ENCODE measurements at regions not wholly inside any gene's neighbourhood (a gene's known extent, or its start where the extent isn't known, plus 50 kb on each side); places are given as distances from the start of the nearest gene placed in this dataset.

DNA sequence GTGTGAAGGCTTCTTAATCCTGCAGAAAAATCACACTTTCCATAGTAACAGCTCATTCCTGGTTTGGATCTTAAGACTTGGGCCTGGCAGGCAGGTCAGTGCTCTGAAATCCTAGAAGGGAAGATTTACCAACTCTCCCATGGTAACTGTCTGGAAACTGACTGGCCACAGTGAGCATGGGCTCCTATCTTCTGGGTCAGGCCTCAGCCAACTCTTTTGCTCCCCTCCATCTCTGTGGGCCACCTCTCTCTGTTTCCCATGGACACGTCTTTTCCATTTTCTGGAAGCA, 86.7 kb downstream of the ACAA2 start:
- H3K4me3 ChIP-seq = no peak overlapping the region
- intact Hi-C loops (cut with DNase I) = no loop called here
- 84 to 92% methylated on average over 1 of the region's 1 CpG for WGBS, 2 donors

GRCh38 chr18:49725809-49726674, 87.3 kb downstream of the ACAA2 start:
- 77 to 86% methylated on average over 13 of the region's 13 CpGs for WGBS, 2 donors
- peak overlapping the region in 2 of 4 donors; percentile 18 to 35 for H3K27ac ChIP-seq
- no peaks in the 10 kb centered on the region for H3K4me1 ChIP-seq
- H3K36me3 ChIP-seq = no peaks in the 10 kb centered on the region
- H3K4me3 ChIP-seq = no peak overlapping the region
- H3K9me3 ChIP-seq = no peaks in the 10 kb centered on the region
- TF ChIP-seq, protein P1, sequence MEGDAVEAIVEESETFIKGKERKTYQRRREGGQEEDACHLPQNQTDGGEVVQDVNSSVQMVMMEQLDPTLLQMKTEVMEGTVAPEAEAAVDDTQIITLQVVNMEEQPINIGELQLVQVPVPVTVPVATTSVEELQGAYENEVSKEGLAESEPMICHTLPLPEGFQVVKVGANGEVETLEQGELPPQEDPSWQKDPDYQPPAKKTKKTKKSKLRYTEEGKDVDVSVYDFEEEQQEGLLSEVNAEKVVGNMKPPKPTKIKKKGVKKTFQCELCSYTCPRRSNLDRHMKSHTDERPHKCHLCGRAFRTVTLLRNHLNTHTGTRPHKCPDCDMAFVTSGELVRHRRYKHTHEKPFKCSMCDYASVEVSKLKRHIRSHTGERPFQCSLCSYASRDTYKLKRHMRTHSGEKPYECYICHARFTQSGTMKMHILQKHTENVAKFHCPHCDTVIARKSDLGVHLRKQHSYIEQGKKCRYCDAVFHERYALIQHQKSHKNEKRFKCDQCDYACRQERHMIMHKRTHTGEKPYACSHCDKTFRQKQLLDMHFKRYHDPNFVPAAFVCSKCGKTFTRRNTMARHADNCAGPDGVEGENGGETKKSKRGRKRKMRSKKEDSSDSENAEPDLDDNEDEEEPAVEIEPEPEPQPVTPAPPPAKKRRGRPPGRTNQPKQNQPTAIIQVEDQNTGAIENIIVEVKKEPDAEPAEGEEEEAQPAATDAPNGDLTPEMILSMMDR (IDR thresholded peaks at IDR 0.05) = no peak
- no peak for TF ChIP-seq EP300 (IDR thresholded peaks at IDR 0.05)
- no peak for TF ChIP-seq POLR2AphosphoS5 (IDR thresholded peaks at IDR 0.05)
- no peak for TF ChIP-seq POLR2A (IDR thresholded peaks at IDR 0.05)
- intact Hi-C loops (cut with DNase I) = no loop called here
- no peaks in the 10 kb centered on the region for H3K27me3 ChIP-seq
- peak; percentile 91 for DNase-seq

More for the DNA sequence above, 86.7 kb downstream of the ACAA2 start:
- DNase-seq = no peak
- no peaks in the 10 kb centered on the region for H3K9me3 ChIP-seq
- H3K27ac ChIP-seq = peak overlapping the region in 1 of 4 donors; percentile 34
- no peaks in the 10 kb centered on the region for H3K4me1 ChIP-seq
- H3K27me3 ChIP-seq = no peaks in the 10 kb centered on the region
- H3K36me3 ChIP-seq = no peaks in the 10 kb centered on the region
- TF ChIP-seq POLR2AphosphoS5 (IDR thresholded peaks at IDR 0.05) (no peak), EP300 (IDR thresholded peaks at IDR 0.05) (no peak)
- TF ChIP-seq, protein P1 (IDR thresholded peaks at IDR 0.05) = no peak

DNA sequence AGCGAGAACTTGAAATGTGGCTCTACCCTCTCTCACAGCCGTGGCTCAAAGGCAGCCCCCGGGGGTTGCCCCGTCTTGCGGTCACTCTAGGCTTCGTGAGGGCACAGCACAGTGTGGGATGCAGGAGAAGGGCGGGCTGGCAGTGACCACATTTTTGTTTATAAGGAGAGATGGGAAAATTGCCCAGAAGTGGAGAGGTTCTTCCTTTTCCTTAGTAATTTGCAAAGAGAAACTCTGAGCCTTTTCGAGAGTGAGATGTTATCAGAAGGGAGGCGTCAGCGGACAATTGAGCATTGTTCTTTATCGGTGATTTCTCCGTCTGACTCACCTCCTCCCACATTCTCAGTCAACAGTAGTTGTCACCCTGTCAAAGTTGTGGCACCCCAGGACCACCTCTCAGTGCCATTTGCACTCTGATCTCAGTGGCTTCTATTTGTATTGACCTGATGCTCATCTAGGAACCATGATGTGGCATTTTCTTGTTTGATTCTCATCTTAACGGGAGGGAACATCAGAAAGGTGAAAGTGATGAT, 89.6 kb downstream of the ACAA2 start:
- 4 to 33% methylated on average over 13 of the region's 13 CpGs for WGBS, 2 donors
- intact Hi-C loops (cut with DNase I) = no loop called here

DNA sequence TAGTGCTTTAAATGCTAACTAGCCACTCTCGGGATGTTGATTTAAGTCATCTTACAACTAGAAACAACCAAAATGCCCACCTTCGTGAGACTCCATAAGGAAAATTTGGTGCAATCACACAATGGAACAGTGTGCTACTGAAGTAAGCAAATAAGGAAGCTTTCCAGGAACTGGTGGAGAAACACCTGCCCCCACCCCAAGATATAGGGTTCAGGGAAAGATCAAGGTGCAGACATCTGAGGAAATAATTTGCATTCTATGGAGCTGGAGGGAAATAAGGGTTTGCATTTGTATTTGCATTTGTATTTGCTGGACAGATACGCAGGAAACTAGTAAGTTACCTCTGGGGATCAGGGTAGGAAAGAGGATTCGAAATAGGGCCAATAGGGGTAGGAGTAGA, 90.9 kb downstream of the ACAA2 start:
- DNase-seq = no peak
- H3K4me3 ChIP-seq = no peak overlapping the region
- 16 to 51% methylated on average over 4 of the region's 4 CpGs for WGBS, 2 donors
- no peaks in the 10 kb centered on the region for H3K27me3 ChIP-seq
- intact Hi-C loops (cut with DNase I) = no loop called here
- TF ChIP-seq POLR2AphosphoS5 (IDR thresholded peaks at IDR 0.05) = no peak
- TF ChIP-seq, protein P1 (IDR thresholded peaks at IDR 0.05) = no peak
- no peak for TF ChIP-seq POLR2A (IDR thresholded peaks at IDR 0.05)
- no peak for TF ChIP-seq EP300 (IDR thresholded peaks at IDR 0.05)
- no peaks in the 10 kb centered on the region for H3K36me3 ChIP-seq
- H3K27ac ChIP-seq = no peak overlapping the region
- no peaks in the 10 kb centered on the region for H3K9me3 ChIP-seq
- H3K4me1 ChIP-seq = no peaks in the 10 kb centered on the region

More for the DNA sequence above, 89.6 kb downstream of the ACAA2 start:
- Histone ChIP-seq H3K27me3 (no peaks in the 10 kb centered on the region), H3K9me3 (no peaks in the 10 kb centered on the region), H3K4me1 (no peaks in the 10 kb centered on the region), H3K27ac (no peak overlapping the region), H3K36me3 (no peaks in the 10 kb centered on the region), H3K4me3 (no peak overlapping the region)
- no peak for DNase-seq
- TF ChIP-seq POLR2AphosphoS5 (IDR thresholded peaks at IDR 0.05) (no peak), POLR2A (IDR thresholded peaks at IDR 0.05) (no peak), EP300 (IDR thresholded peaks at IDR 0.05) (no peak)
- TF ChIP-seq, protein P1 (IDR thresholded peaks at IDR 0.05) = no peak

All from sigmoid colon (tissue), 6 donors.